MCF 10A (cell line): ENCODE measurements at regions not wholly inside any gene's neighbourhood (a gene's known extent, or its start where the extent isn't known, plus 50 kb on each side); places are given as distances from the start of the nearest gene placed in this dataset.
"Not testable (repeated sequence)": the region's sequence is repeated elsewhere in the genome, so short reads cannot be mapped to it uniquely, and the experiment has no call there.

ENCODE experiments used
- BruUV-seq: library from RNA; stranded (reverse); fragments of 400-500 nt; replicated peaks from 2 replicates; lab custom pipeline; 2021; lab: Mats Ljungman, UMichigan
- CTCF ChIA-PET: fragments of 300-600 bp; sonication (Branson Sonifier 250); formaldehyde crosslinking; extraction: SDS; loops from one replicate; lab custom pipeline; 2021; ENCODE audit warnings: antibody characterized with exemption, inconsistent platforms; lab: Yijun Ruan, JAX
- POLR2A ChIA-PET: fragments of 300-600, 350-650 bp; sonication (Branson Sonifier 250); formaldehyde crosslinking; extraction: SDS; loops from one replicate; lab custom pipeline; 2020; ENCODE audit warnings: antibody characterized with exemption, inconsistent platforms; lab: Yijun Ruan, JAX
- DNase-seq: peaks from one replicate; pipeline ENCODE4 v3.0.0-alpha.2; 2018; ENCODE audit not compliant: unreplicated experiment
- H3K27ac Mint-ChIP-seq: one replicate; pipeline ENCODE4 v1.8.0; 2022; ENCODE audit warnings: mild to moderate bottlenecking, low read depth, mixed read lengths; ENCODE audit not compliant: unreplicated experiment
- H3K27me3 Mint-ChIP-seq: one replicate; pipeline ENCODE4 v1.8.0; 2022; ENCODE audit warnings: mixed read lengths; ENCODE audit not compliant: insufficient read depth, unreplicated experiment
- H3K36me3 Mint-ChIP-seq: one replicate; pipeline ENCODE4 v1.8.0; 2022; ENCODE audit warnings: mild to moderate bottlenecking, moderate library complexity, mixed read lengths; ENCODE audit not compliant: insufficient read depth, unreplicated experiment
- H3K4me1 Mint-ChIP-seq: one replicate; pipeline ENCODE4 v1.8.0; 2022; ENCODE audit warnings: mixed read lengths; ENCODE audit not compliant: insufficient read depth, unreplicated experiment
- H3K4me3 Mint-ChIP-seq: one replicate; pipeline ENCODE4 v1.8.0; 2022; ENCODE audit warnings: mild to moderate bottlenecking, moderate library complexity, mixed read lengths; ENCODE audit not compliant: unreplicated experiment
- H3K9me3 Mint-ChIP-seq: one replicate; pipeline ENCODE4 v1.8.0; 2022; ENCODE audit warnings: mixed read lengths; ENCODE audit not compliant: unreplicated experiment
- intact Hi-C: fragments of 100-400 bp; cut with micrococcal nuclease; formaldehyde crosslinking; loops from 2 replicates; pipeline ENCODE4 v1.14.1; 2022
- TF ChIP-seq, protein P1 (sequence below): fragments of 200-600 bp; IDR thresholded peaks from one replicate; pipeline ENCODE4 v1.8.0; 2022; ENCODE audit warnings: antibody characterized with exemption, mild to moderate bottlenecking; ENCODE audit not compliant: unreplicated experiment

DNA sequence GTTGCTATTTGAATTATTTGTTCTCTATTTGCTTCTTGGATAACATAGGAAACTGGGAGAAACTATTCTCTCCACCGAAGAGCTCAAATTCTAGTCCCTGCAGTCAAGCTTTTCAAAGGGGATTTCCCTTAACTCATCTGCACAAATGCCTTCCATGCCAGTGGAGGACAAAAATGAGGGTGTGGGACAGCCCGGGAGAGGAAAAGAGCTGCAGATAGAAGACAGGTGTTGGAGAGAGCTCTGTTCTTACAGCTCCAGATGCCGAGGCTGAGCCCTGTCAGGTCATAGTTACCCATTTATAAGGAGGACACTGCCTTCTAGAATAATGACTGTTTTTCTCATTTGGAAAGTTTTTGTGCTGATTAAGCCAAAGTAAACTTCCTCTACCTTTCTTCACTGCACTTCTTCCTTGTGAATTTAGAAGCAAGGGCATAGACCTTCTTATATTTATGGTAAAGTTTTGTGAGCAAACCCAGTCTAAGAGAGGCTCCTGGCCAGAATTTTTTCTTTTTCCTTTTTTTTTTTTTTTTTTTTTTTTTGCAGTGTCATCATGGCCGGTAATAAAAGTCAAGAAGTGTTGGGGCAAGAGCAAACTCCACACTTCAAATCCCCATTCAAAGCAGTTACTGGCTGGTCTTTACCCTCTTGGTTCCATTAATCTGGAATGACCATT, 177.2 kb downstream of the ABCC12 start:
- H3K36me3 Mint-ChIP-seq: no peaks in the 10 kb centered on the region
- no peak overlapping the region for H3K27ac Mint-ChIP-seq
- no peak for DNase-seq

DNA sequence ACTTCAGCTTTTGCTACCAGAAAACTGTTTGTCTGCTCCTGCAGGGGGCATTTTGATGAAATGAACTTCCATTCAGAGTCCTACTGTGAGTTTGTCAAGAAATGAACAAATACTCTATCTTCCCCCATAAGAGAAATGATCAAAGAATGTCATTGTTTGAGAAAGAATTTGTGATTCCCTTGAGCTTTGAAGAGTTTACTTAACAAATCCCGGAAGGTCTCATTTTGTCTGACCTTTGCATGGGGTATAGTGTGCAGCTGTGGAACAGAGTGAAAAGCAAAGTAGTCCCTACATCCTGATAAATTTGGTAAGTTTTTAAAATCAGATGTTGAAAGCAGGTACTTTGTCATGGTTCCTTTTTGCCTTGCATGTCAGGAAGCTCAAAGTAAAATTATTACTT, 178.0 kb downstream of the ABCC12 start:
- H3K27me3 Mint-ChIP-seq: peaks cover 2% of the 10 kb centered on the region
- H3K4me1 Mint-ChIP-seq: no peaks in the 10 kb centered on the region
- DNase-seq: no peak
- ChIA-PET POLR2A (no interaction called here), CTCF (interaction anchor here (0.6 to 1.5 kb wide), 3 partner anchors 12 to 78 kb away, joined by 3 read pairs; no protein-coding TSS in a partner anchor)
- H3K36me3 Mint-ChIP-seq: no peaks in the 10 kb centered on the region
- no TSS peak for BruUV-seq
- TF ChIP-seq, protein P1, sequence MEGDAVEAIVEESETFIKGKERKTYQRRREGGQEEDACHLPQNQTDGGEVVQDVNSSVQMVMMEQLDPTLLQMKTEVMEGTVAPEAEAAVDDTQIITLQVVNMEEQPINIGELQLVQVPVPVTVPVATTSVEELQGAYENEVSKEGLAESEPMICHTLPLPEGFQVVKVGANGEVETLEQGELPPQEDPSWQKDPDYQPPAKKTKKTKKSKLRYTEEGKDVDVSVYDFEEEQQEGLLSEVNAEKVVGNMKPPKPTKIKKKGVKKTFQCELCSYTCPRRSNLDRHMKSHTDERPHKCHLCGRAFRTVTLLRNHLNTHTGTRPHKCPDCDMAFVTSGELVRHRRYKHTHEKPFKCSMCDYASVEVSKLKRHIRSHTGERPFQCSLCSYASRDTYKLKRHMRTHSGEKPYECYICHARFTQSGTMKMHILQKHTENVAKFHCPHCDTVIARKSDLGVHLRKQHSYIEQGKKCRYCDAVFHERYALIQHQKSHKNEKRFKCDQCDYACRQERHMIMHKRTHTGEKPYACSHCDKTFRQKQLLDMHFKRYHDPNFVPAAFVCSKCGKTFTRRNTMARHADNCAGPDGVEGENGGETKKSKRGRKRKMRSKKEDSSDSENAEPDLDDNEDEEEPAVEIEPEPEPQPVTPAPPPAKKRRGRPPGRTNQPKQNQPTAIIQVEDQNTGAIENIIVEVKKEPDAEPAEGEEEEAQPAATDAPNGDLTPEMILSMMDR: no peak
- H3K4me3 Mint-ChIP-seq: no peak overlapping the region
- H3K27ac Mint-ChIP-seq: no peak overlapping the region
- intact Hi-C loops: no loop called here
- H3K9me3 Mint-ChIP-seq: no peaks in the 10 kb centered on the region

More for the DNA sequence above, 177.2 kb downstream of the ABCC12 start:
- Mint-ChIP-seq H3K27me3 (no peaks in the 10 kb centered on the region), H3K9me3 (no peaks in the 10 kb centered on the region), H3K4me3 (no peak overlapping the region), H3K4me1 (no peaks in the 10 kb centered on the region)
- no TSS peak for BruUV-seq
- ChIA-PET CTCF (interaction anchor here (0.6 to 1.5 kb wide), 3 partner anchors 13 to 77 kb away, joined by 3 read pairs; no protein-coding TSS in a partner anchor), POLR2A (interaction anchor here (0.5 to 0.7 kb wide), 2 partner anchors 20 to 515 kb away, joined by 3 read pairs; no protein-coding TSS in a partner anchor)
- TF ChIP-seq, protein P1: no peak
- intact Hi-C loops: no loop called here

DNA sequence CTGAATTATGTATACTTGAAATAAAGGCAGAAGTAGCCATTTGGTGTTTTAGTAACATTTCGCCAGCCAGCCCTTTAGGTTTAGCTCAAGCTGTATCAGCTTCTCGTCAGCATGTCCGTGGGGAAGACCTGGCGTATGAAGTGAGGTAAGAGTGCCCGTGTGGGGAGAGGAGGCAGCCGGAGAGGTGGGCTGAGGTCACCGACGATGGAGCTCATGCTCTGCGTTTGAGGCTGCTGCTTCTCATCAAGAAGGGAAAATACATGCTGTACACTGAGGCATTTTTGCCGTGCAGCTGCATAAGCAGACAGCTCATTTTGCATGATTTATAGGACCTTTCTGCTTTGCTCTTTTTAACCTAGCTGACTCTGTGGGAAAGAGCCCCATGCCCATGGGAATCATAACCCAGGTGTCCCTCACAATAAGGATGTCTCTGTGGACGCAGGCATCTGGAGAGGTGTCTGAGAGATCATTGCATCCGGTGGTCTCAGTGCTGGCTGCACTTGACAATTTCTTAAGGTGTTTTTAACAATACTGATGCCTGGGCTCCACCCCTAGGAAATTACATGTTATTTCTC, 179.1 kb downstream of the ABCC12 start:
- DNase-seq: no peak
- Mint-ChIP-seq H3K4me3 (no peak overlapping the region), H3K4me1 (no peaks in the 10 kb centered on the region), H3K36me3 (no peaks in the 10 kb centered on the region), H3K27ac (no peak overlapping the region), H3K9me3 (no peaks in the 10 kb centered on the region), H3K27me3 (peaks cover 13% of the 10 kb centered on the region)
- no TSS peak for BruUV-seq
- TF ChIP-seq, protein P1: no peak
- ChIA-PET POLR2A (interaction anchor here (0.6 kb wide), 1 partner anchor 79 kb away, joined by 3 read pairs; no protein-coding TSS in a partner anchor), CTCF (interaction anchor here (0.5 to 0.6 kb wide), 2 partner anchors 96 to 152 kb away, joined by 3 to 4 read pairs; no protein-coding TSS in a partner anchor)
- intact Hi-C loops: no loop called here

DNA sequence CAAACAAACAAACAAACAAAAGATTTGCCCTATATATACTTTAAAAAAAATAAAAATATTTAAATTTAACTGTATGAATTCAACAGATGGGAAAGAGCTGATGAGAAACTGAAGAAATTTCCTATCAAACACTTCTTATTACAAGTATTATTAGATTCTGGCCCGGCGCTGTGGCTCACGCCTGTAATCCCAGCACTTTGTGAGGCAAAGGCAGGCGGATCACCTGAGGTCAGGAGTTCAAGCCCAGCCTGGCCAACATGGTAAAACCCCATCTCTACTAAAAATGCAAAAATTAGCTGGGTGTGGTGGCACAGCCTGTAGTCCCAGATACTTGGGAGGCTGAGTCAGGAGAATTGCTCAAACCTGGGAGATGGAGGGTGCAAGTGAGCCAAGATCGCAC, 180.8 kb downstream of the ABCC12 start:
- H3K4me1 Mint-ChIP-seq, H3K4me3 Mint-ChIP-seq, DNase-seq, H3K36me3 Mint-ChIP-seq, CTCF ChIA-PET, H3K9me3 Mint-ChIP-seq, intact Hi-C loops, BruUV-seq, H3K27ac Mint-ChIP-seq: not testable (repeated sequence)
- H3K27me3 Mint-ChIP-seq: peaks cover 20% of the 10 kb centered on the region
- POLR2A ChIA-PET: interaction anchor here (0.6 kb wide), 1 partner anchor 319 kb away, joined by 4 read pairs; no protein-coding TSS in a partner anchor
